ENCODE measurements at regions not wholly inside any gene's neighbourhood (a gene's known extent, or its start where the extent isn't known, plus 50 kb on each side); places are given as distances from the start of the nearest gene placed in this dataset.

DNA sequence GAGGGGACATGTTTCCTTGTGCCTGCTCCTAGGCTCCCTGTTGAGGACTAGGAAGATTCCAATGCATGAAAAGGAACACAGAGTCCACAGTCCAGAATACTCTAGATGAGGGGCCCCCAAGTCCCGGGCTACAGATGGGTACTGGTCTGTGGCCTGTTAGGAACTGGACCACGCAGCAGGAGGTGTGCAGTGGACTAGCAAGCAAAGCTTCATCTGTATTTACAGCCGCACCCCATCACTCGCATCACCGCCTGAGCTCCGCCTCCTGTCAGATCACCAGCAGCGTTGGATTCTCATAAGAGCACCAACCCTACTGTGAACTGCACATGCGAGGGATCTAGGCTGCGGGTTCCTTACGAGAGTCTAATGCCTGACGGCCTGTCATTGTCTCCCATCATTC lies 233.0 kb upstream of the MKLN1 start:
- DNase-seq, result no peak

DNA sequence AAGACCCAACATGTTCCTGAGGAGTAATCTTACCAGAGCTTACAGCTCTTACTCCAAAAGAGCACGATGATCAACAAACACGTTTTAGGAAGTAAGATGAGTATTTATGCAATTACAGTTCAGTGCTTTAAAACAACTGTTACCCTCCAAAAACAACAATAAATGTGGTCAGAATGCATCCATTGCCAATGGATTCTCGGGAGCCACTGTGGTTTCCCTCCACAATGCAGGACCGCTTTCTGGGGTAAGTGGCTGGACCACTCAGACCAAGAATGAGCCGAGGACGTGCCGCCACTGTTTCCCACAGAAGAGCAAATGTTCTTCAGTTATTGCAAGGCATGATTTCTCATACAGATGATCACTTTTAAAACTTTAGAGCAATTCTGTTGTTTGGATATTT lies 232.3 kb upstream of the MKLN1 start:
- no peak for DNase-seq

DNA sequence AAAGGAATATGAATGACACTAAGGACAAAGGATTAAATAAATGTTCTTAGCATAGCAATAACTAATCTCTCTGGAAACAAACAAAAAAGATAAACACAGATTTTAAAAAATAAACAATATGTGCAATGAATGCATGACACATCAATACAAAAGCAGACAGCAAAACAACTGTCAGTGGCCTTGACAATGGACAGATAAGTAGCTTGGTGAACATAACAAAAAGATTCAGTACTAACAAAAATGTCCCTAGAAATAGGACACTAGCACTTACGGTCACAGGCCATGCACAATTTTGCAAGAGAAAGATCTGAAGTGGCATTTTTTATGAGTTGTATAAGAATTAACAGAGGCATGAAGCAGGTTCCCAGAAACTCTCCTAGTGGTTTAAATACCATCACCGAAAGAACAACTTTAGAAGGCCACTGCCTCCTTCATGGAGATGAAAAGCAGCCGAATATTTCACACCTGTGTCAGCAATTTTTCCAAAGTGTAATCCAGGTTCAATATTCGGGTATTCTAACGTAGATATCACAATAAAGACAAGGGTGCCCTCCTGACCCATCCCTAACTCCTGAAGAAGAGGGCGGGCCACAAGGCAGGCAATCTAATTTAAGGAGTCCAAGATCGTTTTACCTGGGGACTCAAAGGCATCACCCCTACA lies 231.3 kb upstream of the MKLN1 start:
- no peak for DNase-seq

DNA sequence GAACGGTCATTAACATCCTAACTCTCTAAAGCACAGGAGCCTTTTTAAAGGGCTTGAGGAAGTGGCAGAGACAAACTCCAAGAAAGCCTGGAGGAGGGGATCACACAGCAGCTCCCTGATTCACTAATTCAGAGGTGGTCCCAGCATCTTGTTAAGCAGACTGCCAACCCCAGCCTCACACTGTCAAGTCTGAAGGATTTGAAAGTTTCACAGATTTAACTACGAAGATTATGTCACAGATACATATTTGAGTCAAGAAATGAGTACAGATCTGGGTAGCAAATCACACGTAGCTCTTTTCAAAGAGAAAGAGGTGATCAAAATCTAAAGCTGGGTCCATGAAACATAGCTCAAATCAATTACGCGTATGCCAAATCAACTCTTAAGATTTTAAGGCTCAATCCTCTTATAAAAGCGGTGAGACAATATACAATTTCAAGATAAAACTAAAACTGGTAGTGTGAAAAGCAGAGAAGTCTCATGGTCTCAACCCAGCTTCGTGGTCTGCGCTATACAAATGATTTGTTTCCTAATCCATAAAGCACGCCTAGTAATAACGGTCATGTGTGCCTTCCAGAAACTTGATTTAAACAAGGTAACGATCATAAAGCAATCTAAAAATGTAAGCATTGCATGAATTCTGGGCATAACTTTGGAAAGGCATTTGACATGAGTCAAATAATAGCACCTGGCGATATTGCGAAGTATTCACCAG lies 229.9 kb upstream of the MKLN1 start:
- no peak for DNase-seq

DNA sequence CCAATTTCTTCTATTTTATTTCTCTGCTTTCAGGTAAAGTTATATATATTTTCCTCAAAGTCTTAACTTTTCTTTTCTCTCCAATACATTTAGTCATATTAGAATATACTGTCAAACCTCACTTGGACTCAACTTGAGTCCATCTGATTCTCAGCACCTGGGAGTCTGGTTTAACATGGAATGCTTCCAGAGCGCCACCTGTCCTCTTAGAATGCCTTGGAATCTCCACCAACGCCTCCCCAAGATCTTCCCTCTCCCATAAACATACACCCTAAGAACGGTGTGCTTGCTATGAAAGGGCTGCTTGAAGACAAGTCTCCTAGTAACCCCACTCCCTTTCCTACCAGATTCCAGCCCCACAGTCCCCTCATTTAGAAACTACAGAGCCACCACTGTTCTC lies 229.1 kb upstream of the MKLN1 start:
- no peak for DNase-seq

DNA sequence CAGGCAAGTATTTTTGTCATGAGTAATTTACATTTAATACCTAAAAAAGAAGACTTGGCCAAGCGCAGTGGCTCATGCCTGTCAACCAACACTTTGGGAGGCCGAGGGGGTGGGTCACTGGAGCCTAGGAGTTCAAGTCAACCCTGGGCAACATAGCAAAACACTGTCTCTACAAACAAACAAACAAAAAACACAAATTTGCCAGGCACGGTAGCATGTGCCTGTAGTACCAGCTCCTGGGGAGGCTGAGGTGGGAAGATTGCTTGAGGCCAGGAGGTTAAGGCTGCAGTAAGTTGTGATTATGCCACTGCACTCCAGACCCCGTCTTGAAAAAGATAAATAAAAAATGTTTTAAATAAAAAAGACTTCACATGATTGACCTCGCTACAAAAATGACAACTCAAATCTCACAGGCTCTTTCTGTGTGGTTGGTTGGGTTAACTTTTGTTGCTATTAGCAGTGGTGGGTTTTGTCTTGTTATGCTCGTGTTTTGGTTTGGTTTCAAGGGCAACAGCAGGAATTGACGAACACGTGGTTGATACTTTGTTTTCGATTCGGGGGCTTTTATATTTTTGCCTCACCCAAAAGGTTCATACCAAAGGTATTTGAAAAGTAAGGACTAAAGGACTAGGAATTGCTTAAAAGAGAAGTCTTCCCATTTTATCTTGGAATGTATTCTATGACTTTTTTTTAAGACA lies 227.2 kb upstream of the MKLN1 start:
- no peak for DNase-seq

DNA sequence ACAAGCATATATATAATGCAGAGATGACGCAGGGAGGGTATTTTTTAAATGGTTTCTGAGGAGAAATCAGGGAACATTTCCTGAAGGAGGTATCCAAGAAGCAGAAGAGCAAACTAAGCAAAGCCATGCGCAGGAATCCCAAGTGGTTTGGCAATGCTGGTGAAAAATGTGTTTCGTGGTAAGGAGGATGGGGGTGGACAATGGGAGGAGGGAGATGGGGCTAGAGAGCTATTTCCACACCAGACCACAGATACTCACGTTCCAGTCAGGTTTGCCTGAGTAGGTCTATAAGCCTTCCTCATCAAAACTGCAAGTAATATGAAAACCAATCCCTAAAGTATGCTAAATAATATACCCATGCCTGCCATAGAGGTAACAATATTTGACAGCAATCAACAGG lies 223.7 kb upstream of the MKLN1 start:
- no peak for DNase-seq

DNA sequence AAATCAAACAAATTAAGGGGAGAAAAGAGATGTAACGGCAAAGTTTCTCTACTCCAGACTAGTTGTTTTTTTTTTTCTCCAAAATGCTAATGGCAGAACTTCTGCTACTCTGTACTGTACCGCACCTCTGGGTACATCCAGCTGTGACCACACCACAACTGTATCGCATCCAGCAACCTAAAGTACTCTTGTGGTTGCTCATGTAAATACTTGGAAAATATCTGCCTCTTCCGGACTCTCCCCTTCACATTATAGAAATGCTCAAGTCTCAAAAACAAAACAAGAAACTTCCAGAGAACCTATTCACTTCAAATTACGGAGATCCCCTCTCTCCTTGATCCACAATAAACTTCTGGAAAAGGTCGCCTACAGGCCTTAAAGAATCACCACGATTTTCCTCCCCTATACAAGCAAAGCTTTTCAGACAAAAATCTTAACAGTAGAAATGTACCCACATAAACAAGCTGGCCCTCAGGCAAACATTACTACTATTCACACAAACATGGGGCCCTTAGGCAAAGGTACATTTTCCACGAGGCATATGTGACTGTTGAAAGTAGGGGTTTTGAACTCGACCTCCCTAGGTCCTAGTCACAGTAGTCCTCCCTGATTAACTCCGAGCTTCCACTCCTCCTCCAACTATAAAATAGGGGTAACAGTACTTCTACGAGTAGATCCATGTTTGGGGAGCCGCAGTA lies 222.9 kb upstream of the MKLN1 start:
- no peak for DNase-seq

DNA sequence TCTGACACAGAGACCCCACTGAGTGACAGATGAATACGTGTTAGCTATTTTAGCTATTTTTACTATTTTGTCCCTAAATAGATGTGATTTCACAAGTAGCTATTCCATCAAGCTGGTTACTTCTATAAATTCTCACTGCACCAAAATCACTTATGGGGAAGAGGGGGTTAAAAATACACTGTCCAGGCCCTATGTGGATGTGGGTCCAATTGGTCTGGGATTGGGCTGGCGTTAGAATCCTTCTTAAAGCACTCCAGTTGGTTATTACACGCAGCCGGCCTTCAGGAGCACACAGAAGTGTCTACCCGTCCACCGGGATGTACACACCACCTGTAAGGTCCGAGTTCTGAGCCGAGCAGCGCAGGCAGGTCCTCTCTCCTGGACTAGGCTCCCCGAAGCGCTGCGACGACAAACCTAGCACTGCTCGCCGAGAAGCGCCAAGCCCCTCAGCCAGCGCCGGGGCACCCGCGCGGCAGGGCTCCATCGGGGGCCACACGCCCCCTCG lies 222.3 kb upstream of the MKLN1 start:
- DNase-seq, result no peak

DNA sequence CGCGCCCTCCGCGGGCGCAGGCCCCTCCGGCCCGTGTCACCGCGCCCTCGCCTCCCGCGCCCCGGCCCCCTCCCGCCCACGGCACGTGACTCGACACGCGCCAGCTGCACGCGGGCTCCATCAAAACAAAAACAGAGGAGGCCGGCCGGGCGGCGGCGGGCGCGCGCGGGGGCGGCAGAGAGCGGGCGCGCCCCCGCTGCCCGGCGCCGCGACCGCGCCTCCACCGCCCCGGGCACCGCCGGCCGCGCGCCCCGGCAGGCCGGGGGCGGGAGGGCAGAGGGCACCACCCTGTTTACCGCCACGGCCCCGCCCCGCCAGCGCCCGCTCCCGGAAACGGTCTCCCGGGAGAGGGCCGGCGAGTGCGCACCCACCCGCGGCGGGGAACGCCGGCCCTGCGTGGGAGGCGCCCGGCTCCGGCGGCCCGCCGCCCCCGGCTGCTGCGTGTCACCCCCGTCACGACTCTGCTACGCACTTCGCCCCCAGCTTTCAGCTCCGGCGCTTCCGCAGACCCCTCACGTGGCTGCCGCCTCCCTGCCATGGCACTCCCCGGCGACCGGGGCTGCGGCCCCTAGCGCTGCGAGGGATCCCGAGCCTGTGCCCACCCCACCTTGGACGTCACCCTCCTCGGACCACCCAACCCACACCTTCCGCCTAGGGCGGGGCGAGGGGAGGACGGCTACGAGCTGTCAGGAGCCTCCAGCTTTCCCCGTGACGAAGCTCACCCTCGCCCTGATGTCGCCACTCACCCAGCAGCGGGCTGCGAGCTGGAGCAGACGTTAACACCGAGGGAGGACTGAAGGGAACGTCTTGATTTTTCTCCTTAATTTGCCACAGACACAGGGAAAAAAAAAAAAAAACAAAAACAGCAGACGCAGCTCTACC lies 221.6 kb upstream of the MKLN1 start:
- no peak for DNase-seq

DNA sequence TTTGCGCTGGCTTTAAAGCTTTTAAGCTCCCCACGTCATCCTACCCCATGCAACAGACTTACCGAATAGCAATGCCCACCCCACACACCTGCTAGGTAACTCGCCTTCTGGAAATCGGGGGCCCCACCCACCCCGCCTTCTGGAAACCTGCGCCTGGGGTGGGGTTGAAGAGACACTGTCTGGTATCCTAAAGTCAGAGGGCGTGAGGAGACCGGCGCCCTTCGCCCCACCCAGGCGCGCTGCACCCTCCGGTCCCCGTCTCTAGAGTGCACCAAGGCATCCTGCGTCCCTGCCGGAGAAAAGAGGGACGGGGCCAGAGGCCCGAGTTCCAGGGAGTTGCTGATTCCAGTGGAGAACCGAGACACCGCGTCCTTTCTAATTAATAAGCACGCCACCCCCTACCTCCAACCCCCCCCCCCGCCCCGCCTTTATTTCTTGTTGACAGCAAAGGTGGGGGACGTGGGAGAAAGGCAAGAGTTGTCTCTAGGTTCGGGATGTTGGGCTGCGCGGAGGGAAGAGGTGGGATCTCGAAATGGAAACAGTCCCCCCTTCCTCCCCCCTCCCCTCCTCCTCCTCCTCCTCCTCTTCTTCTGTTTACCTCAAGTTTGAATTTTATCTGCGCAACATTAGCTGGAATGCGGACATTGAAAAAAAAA lies 220.9 kb upstream of the MKLN1 start:
- no peak for DNase-seq

DNA sequence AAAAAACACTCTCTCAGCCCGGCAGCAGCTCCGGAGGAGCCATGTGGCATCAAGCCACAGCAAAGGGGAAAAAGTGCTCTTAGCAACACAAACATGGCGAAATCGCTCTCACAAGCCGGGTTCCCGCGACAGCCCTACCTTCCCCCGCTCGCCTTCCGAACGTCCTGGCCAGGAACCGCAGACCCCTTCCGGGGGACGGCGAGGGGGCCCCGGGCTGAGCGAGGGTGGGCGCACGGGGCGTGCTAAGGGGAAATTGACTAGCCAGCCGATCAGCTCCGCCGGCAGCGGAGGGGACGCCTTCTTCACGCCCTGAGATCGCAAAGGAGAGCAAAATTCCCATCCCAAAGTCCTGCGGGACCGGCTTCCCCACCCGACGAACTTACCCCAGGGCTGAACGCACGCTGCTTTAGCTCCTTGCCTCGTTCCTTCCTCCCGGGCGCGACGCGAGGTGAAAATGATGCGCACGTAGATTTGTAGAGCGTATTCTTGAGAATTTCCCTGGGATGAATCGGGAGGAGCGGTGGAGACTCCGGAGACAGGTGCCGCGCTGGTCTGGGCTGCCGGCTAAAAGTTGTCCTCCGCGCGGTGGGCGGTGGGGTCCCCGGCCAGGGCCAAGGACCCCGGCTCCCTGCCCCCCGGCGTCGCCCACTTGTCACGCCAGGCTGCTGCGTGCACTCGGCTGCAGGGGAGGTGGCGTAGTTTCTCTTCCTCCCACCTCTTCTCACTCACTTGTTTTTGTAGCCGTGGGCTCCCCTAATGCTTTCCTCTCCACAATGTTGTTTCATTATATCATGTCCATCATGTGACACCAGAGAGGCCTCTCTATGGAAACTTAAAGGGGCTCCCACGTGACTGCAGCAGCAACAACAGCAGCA lies 220.1 kb upstream of the MKLN1 start:
- DNase-seq, result no peak

DNA sequence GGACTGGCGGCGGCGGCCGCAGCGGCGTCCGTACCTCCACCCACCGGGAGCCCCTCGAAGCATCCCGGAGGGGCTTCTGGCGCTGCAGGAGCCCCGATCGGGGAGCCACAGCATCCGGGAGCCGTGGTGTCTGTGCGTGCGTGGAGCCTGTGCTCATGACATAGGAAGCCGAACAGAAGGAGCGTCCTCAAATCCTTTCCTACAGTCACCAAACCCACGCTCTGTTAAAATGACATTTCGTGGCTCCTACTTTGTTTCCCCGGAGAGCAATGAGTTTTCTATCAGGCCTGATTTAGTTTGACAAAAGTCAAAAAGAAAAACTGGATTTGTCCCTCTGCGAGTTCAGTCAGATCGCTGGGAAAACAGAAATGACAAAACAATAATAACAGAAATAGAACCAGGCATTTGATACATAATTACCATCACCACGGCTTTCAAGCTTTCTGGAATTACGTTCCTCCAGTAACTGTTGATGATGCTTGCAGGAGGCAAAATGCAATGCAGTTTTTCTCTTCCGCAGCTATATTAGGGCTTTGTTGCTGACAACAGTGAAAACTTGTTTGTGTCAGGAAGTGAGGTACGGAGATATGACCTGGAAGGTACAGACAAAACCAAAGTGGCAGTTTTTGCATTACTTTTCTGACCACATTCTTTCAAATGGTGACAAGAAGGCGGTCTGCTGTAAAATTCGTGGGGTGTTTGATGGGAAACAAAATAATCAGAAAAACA lies 219.3 kb upstream of the MKLN1 start:
- no peak for DNase-seq

DNA sequence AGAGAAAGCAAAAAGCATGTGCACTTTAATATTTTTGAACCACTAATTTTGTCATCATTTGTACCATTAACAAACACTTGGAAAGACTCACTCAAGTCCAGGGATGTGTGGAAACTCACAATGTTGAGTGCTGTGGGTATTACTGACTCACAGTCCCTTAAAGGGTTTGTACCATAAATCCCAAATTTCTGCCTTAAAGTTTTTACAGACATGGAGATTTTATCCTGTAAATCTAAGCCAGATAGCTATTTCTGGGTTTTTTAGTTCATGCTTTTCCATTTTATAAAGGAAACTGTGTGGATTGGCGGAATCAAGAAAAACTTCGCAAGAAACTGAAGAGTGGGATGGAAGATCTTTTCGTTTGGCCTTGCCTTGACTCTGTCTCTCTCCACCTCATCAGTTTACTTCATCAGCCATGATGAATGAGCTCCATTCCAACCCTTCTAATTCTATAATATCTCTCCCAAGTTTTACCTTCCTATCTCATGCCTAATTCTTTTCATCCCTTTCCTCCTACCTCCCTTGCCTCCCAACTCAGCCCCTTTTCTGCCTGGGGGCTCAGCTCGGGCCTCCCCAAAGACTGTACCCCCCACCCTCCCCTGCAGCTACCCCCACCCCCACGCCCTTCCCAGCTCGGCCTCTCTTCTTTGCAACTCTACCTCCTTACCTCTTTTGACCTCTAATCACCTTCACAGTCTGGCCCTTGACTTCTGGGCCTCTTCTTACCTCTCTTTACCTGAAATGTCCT lies 218.5 kb upstream of the MKLN1 start:
- DNase-seq, result no peak

DNA sequence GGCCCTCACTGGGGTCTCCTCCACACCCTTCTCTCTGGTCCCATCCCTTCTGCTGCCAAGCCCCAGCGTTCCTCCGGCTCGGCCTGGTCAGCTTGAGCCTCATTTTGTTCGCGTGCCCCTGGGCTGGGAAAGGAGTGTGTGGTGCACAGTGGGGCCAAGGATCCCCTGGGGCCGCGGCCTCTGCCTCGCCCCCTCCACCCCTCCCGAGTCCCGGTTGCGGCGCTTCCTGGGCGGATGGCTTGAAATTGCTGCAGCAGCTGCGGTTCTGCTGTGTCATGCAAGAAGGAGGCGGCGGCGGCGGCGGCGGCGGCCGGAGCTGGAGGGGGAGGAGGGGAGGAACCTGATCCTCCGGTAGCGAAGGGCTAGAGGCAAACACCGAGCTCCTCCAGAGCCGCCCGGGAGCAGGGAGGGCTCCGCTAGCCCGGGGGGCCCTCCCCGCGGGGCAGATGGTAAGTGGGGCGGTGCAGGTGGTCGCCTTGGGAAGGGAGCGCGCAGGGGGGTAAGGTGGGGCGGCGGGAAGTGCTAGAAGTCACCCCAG lies 217.8 kb upstream of the MKLN1 start:
- no peak for DNase-seq

DNA sequence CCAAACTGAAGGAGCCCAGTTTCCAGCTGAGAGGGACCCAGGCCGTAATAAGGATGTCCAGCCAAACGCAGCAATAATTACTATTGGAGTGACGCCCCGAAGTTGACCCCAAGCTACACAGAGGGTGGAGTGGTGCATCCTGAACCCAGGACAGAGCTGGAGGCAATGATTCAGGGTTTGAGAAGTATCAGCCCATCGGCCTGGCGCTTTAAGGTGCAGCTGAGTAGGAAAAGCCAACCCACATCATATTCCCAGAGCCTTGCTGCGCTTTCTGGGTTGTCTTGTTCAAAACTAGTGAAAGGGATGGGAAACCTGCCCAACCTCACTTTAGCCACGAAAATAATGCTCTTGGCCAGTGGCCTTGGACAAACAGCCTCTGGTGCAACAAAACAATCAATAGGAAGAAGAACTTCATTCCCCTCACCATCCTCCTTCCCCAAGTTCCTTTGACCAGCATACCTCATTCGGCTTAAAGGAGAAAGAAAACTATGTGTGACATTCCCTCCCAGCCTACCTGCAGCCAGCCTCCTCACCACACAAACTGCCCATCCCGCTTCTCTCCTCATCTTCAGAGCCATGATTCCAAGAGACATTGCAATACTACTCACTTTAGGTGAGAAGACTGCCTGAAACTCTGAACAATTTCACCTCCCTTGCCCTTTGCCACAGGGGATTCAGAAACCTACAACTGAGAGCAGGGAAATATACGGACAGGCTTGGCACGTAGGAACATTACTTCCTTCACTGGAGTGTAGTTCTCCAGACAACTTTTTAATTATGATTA lies 217.2 kb upstream of the MKLN1 start:
- no peak for DNase-seq

DNA sequence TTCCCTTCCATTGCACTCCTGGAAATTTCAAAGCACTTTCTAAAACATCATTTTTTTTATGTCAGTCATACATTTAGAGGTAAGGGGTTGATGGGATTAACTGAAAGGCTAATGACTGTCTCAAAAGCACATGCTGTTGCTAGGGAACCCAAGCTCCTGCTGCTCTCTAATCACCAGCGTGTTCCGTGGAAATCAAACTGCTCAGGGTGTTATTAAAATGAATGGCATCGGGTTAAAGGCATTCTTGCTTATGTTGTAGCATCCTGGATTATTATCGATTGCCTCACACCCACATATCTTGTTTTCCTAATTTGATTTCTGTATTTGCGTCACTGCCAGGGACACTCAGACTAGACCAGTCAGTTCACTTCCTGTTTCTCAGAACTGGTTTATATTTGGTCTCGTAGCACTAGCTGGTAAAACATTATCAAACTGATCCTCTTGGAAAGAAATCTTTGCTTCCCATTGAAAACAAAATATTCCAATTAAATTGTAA lies 216.5 kb upstream of the MKLN1 start:
- no peak for DNase-seq

DNA sequence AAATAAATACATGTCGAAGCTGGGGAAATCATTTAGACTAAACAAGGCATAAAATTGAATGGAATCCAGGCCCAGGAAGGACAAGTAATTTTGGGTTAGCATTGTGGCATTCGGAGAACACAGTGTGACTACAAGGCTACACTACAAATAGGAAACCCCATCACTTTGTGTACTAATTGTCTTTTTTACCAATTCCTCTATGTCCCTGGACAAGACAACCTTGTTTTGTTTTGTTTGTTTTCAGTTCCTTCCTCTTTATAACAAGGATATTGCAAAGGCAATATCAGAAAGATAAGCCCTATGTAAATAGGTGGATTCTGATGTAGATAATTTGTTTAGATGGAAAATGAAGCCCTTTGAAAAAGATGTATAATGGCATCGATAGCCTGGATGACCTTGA lies 215.9 kb upstream of the MKLN1 start:
- DNase-seq, result no peak
